CD1c-positive myeloid dendritic cell (primary cell): ENCODE measurements at regions not wholly inside any gene's neighbourhood (a gene's known extent, or its start where the extent isn't known, plus 50 kb on each side); places are given as distances from the start of the nearest gene placed in this dataset.

Source experiments
- DNase-seq: peaks from one replicate; pipeline ENCODE4 v3.0.0-alpha.2; 2016; ENCODE audit errors: extremely low spot score

- no peak for DNase-seq
Measured at GRCh38 chr14:66196670-66197069, 289.5 kb upstream of the CCDC196 start.

DNA sequence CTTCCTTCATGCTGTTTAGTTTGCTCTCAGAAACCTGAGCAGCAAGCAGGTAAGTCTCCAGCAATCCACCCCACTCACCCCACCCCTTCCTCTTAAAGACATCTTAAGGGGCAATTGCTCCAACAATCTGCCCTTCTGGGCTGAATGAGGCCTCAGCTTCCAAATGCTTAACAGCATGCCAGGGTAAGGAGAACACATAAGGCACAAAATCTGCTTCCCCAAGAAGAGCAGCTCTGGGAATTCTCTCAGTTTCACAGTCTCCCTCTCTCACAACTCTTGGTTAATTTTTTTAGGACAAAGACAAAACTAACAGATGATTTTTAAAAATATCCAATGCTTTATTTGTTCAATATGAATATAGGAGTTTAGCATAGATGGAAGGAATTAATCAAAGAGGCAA, 288.9 kb upstream of the CCDC196 start:
- DNase-seq: no peak

GRCh38 chr14:66206554-66206953, 279.6 kb upstream of the CCDC196 start:
- no peak for DNase-seq

DNA sequence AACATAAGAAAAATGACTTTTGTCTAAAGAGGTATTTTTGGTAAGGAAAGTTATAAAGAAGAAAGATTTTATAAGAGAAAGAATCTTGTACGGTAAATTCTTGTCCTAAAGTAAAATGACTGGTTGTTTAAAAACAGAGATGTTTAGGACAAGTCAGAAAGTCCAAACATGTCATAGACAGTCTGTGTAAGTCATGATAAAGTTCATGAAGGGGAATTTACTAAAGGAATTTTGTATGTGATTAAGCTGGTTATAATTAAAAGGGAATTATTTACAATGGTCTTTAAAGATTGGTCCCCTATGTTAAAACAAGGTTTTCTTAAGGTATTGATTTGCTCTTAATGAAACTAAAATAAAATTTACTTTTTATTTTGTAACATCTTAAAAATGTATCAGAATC, 269.4 kb upstream of the CCDC196 start:
- DNase-seq: no peak

GRCh38 chr14:66219886-66220285, 266.3 kb upstream of the CCDC196 start:
- DNase-seq: no peak

GRCh38 chr14:66224492-66225178, 261.5 kb upstream of the CCDC196 start:
- DNase-seq: no peak

GRCh38 chr14:66225337-66225736, 260.8 kb upstream of the CCDC196 start:
- no peak for DNase-seq

GRCh38 chr14:66228267-66228970, 257.8 kb upstream of the CCDC196 start:
- DNase-seq: peak; percentile 6

DNA sequence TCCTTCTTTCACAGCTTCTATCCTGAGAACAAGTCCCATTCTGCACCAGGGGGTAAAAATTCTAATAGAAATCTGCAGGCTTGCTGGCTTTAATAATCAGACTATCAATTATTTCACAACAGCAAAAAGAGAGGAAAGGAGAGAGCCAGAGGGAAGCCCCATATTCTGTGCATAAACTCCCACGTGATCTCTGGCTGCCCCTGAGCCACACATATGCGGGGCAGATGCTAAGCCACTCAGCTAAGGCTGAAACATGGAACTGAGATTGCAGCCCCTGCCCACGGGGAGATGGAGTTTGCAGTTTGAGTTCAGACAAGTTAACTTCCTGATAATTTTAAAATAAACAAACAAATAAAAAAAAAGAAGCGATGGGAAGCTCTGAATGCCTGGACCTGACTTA, 254.4 kb upstream of the CCDC196 start:
- peak; percentile 39 for DNase-seq

DNA sequence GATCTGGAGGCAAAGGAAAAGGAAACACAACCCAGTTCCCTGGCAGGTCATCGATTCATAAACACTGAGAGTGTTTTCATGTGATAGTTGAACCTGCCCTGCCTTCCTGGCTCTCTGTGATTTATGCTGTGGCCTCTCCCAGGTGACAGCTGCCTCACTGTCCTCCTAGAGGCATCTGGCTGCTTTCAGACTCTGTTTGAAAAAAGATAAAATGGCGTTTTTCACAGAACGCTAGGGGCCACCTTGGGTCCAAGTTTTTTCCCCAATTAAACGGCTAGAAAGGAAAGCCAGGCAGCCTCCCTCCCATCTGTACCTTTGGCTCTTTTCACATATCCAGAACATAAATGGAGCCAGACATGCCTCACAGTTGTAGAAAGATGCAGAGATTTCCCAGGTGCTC, 252.6 kb upstream of the CCDC196 start:
- no peak for DNase-seq

DNA sequence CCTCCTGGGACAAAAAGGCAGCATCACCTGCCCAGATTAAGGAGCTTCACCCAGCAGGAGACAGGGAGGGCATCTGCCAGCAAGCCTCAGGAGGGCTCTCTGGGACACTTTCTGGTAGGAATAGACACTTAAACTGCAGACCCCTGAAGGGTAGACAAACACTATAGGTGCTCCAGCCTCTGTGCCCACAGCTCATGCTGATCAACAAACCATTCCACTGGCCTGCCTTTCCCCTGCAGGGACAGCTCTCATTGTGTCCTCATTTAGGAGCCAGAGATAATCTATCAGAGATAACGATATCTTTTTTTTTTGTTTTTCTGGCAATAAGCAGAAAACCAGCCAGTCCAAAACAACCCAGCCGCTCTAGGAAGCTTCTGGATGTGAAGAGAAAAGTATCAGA, 251.8 kb upstream of the CCDC196 start:
- no peak for DNase-seq

DNA sequence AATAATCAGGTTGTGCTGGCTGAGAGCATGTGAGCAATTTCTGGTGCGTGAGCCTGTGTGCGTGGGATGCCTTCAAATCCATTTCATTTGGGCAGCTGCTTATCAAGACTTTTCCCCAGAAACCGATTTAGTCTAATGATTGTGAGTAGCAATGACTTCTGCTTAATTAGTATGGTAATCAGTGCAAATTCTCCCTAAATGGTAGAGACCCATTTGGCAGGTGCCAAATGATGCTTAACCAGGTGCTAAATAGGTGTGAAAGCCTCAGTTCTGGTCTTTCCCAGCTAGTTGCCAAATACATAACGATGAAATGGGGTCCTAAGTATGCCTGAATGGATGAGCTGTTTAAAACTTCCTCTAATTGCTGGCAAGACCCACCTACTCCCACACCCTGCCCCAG, 248.4 kb upstream of the CCDC196 start:
- no peak for DNase-seq

- no peak for DNase-seq
Measured at GRCh38 chr14:66238969-66239368, 247.2 kb upstream of the CCDC196 start.

- no peak for DNase-seq
Measured at GRCh38 chr14:66239589-66239988, 246.6 kb upstream of the CCDC196 start.

DNA sequence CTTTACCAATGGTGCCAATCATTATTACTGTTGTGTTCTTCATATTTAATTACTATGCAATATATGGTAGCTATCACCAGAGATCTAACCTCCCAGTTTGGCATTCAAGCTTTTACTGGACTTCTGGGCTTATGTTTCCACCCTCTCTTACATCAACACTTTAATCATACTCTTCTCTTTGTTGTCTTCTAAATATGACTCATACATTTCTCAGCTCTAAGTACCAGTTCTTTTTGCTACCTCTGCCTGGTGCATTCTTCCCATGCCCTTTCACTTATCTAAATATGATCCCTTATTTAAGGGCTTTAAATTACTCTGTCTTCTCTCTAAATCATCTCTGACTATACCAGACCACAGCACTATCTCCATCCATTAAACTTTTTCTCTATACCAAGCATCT, 246.1 kb upstream of the CCDC196 start:
- DNase-seq: no peak

GRCh38 chr14:66242001-66242400, 244.2 kb upstream of the CCDC196 start:
- DNase-seq: no peak

- no peak for DNase-seq
Measured at GRCh38 chr14:66244834-66245233, 241.3 kb upstream of the CCDC196 start.

DNA sequence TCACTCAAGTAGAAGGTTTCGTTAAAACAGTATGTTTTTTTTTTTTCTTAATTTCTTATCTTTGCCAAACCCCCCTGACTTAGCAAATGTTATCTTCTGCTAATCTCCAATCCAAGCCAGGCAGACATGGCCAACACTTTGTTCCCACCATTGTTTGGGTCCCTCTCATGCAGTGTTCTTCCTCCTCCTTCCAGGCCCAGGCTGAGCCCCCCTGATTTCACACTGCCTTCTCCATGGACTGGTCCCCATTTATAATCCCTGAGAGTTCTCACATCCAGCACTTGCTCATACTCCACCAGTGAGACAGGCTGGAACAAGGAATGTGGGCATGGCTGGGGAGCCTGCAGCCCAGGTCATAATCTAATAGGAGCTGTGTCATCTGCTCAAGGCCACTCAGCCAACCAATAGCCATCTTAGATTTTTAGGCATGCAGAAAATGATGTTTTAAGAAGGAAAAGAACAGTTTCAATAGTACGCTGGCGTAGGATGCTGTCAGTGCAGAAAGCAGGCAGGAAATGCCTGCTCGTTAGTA, 238.4 kb upstream of the CCDC196 start:
- DNase-seq: no peak

GRCh38 chr14:66248256-66248655, 237.9 kb upstream of the CCDC196 start:
- DNase-seq: no peak

GRCh38 chr14:66249544-66249943, 236.6 kb upstream of the CCDC196 start:
- no peak for DNase-seq

- no peak for DNase-seq
Measured at GRCh38 chr14:66254038-66254437, 232.1 kb upstream of the CCDC196 start.

- no peak for DNase-seq
Measured at GRCh38 chr14:66268802-66269334, 217.3 kb upstream of the CCDC196 start.

DNA sequence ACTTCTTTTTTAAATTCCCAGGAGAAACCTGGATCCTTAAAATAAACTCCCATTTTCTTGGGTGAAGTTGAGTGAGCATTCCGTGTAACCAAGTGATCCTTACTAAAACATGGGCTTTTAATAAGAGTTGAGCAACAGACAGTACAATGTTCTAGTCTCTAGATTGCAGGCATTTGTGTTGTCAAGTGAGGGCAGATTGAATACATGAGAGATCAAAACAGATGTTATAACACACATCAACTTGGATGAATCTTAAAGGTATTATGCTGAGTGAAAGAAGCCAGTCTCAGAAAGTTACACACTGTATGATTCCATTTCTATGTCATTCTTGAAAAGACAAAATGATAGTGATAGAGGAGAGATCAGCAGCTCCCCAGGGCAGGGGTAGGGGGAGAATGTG, 213.9 kb upstream of the CCDC196 start:
- DNase-seq: no peak
